Naive B cell (primary cell): ENCODE measurements at regions not wholly inside any gene's neighbourhood (a gene's known extent, or its start where the extent isn't known, plus 50 kb on each side); places are given as distances from the start of the nearest gene placed in this dataset.

Experiments used
- ATAC-seq, 2 donors: fragments of 150-1000 bp; cut with Tn5 transposase; 2 replicates each; pipeline ENCODE4 v1.10.0; 2021; ENCODE audit warnings: low read depth in 2 of 2, mild to moderate bottlenecking in 2 of 2, moderate library complexity in 2 of 2
- DNase-seq: peaks from one replicate; pipeline ENCODE4 v3.0.0; 2022
- H3K27ac Mint-ChIP-seq, 6 donors: one replicate each; pipeline ENCODE4 v1.8.0; 2020 to 2022; ENCODE audit warnings: mild to moderate bottlenecking in 6 of 6, mixed read lengths in 6 of 6, moderate library complexity in 5 of 6, inconsistent platforms in 2 of 6
- H3K27me3 Mint-ChIP-seq, 3 donors: one replicate each; pipeline ENCODE4 v1.8.0; 2021 to 2022; ENCODE audit warnings: mixed read lengths in 3 of 3, mild to moderate bottlenecking in 1 of 3
- H3K36me3 Mint-ChIP-seq, 2 donors: one replicate each; pipeline ENCODE4 v1.8.0; 2020 to 2022; ENCODE audit warnings: mixed read lengths in 2 of 2, inconsistent platforms in 1 of 2, mild to moderate bottlenecking in 1 of 2
- H3K4me1 Mint-ChIP-seq, 3 donors: one replicate each; pipeline ENCODE4 v1.8.0; 2020 to 2022; ENCODE audit warnings: mixed read lengths in 3 of 3, inconsistent platforms in 1 of 3, mild to moderate bottlenecking in 1 of 3, moderate library complexity in 1 of 3
- H3K4me3 Mint-ChIP-seq, 8 donors: one replicate each; pipeline ENCODE4 v1.8.0; 2020 to 2022; ENCODE audit warnings: mild to moderate bottlenecking in 8 of 8, mixed read lengths in 8 of 8, moderate library complexity in 8 of 8, inconsistent platforms in 2 of 8
- H3K9me3 Mint-ChIP-seq, 7 donors: one replicate each; pipeline ENCODE4 v1.8.0; 2020 to 2022; ENCODE audit warnings: mixed read lengths in 7 of 7, mild to moderate bottlenecking in 5 of 7, inconsistent platforms in 2 of 7, moderate library complexity in 1 of 7

DNA sequence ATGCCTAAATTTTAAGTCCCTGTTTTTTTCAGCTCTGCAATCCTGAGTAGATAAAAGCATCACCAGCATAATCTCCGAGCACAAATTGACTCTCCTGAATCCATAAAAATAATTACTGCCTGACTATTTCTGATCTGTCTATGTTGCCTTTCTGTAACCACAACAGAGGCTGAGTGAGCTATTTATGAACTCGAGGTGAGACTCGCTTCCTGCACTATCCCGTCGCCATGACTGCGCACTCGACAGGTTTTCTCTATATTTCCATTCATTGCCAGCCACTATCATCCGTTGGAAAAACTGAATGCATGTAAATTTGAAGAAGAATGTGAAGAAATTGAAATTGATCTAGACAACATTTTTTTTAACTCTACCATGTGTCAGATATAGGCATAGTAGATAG lies 897.2 kb downstream of the ADGRL2 start:
- DNase-seq = no peak
- no peaks in the 10 kb centered on the region for H3K9me3 Mint-ChIP-seq
- no peaks in the 10 kb centered on the region for H3K4me1 Mint-ChIP-seq
- no peak for ATAC-seq
- H3K27me3 Mint-ChIP-seq = no peaks in the 10 kb centered on the region
- no peak overlapping the region for H3K4me3 Mint-ChIP-seq
- no peaks in the 10 kb centered on the region for H3K36me3 Mint-ChIP-seq
- H3K27ac Mint-ChIP-seq = no peak overlapping the region

GRCh38 chr1:82695443-82695842 lies 894.7 kb downstream of the ADGRL2 start:
- H3K4me3 Mint-ChIP-seq = no peak overlapping the region
- H3K9me3 Mint-ChIP-seq = peaks cover 0 to 5% (median 0%) of the 10 kb centered on the region in 7 donors
- ATAC-seq (no peak), DNase-seq (no peak)
- H3K27me3 Mint-ChIP-seq = no peaks in the 10 kb centered on the region
- no peaks in the 10 kb centered on the region for H3K4me1 Mint-ChIP-seq
- H3K36me3 Mint-ChIP-seq = no peaks in the 10 kb centered on the region
- H3K27ac Mint-ChIP-seq = no peak overlapping the region

DNA sequence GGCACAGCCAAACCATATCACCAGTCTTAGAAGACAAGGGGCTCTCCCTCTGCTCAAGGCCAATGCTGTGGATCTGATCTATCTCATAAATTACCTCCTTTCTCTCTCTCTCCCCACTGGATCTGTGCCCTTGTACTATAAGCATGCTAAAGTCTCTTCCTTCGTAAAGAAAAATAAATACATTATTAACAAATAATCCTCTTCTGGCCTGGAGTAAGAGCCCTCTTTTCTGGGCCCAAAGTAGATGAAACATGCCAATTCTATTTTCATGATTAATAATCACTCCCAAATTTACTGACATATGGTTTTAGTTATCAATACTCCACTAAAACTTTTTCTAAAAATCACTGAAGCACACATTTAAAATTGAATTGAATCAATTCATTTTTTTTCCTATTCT lies 889.7 kb downstream of the ADGRL2 start:
- Mint-ChIP-seq H3K4me1 (no peaks in the 10 kb centered on the region), H3K36me3 (peaks cover 0 to 6% of the 10 kb centered on the region in 2 donors), H3K27ac (no peak overlapping the region), H3K9me3 (peaks cover 8 to 32% (median 11%) of the 10 kb centered on the region in 7 donors), H3K27me3 (no peaks in the 10 kb centered on the region), H3K4me3 (no peak overlapping the region)
- DNase-seq (no peak), ATAC-seq (no peak)

- ATAC-seq = no peak
- Mint-ChIP-seq H3K27ac (no peak overlapping the region), H3K9me3 (peaks cover 8 to 32% (median 11%) of the 10 kb centered on the region in 7 donors)
Observed at GRCh38 chr1:82689217-82689616, 888.5 kb downstream of the ADGRL2 start.

GRCh38 chr1:82686774-82687173 lies 886.0 kb downstream of the ADGRL2 start:
- H3K4me1 Mint-ChIP-seq = no peaks in the 10 kb centered on the region
- H3K36me3 Mint-ChIP-seq = peaks cover 0 to 6% of the 10 kb centered on the region in 2 donors
- no peaks in the 10 kb centered on the region for H3K27me3 Mint-ChIP-seq
- DNase-seq = no peak
- H3K9me3 Mint-ChIP-seq = peaks cover 8 to 32% (median 14%) of the 10 kb centered on the region in 7 donors
- no peak overlapping the region for H3K27ac Mint-ChIP-seq
- no peak overlapping the region for H3K4me3 Mint-ChIP-seq
- ATAC-seq = no peak

More at GRCh38 chr1:82689217-82689616, 888.5 kb downstream of the ADGRL2 start:
- Mint-ChIP-seq H3K4me3 (no peak overlapping the region), H3K27me3 (no peaks in the 10 kb centered on the region), H3K4me1 (no peaks in the 10 kb centered on the region), H3K36me3 (peaks cover 0 to 6% of the 10 kb centered on the region in 2 donors)
- no peak for DNase-seq

DNA sequence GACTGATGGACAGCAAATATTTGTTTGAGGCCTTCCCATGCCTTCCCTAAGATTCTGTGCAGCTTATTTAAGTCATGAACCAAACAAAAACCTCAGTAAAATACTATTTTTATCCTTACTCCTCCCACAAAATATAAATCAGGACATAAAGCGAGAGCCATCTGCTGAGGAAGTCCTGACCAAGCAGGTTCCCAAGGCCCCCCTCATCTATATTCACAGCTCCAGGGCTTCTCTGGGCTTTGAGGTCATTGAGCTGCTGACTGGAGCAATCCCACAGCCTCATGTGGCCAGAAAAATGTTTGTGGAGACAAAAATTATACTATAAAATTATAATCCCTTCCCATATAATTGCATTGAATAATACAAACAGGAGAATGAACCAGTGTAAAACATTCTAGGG lies 846.2 kb downstream of the ADGRL2 start:
- Mint-ChIP-seq H3K9me3 (peaks cover 0 to 1% (median 0%) of the 10 kb centered on the region in 7 donors), H3K36me3 (no peaks in the 10 kb centered on the region), H3K4me1 (no peaks in the 10 kb centered on the region)

GRCh38 chr1:82646336-82646735 lies 845.6 kb downstream of the ADGRL2 start:
- no peaks in the 10 kb centered on the region for H3K4me1 Mint-ChIP-seq
- no peak for ATAC-seq
- H3K36me3 Mint-ChIP-seq = no peaks in the 10 kb centered on the region
- no peaks in the 10 kb centered on the region for H3K27me3 Mint-ChIP-seq
- H3K4me3 Mint-ChIP-seq = no peak overlapping the region
- DNase-seq = no peak
- peaks cover 0 to 1% (median 0%) of the 10 kb centered on the region in 7 donors for H3K9me3 Mint-ChIP-seq
- no peak overlapping the region for H3K27ac Mint-ChIP-seq

More for the DNA sequence above, 846.2 kb downstream of the ADGRL2 start:
- Mint-ChIP-seq H3K4me3 (no peak overlapping the region), H3K27me3 (no peaks in the 10 kb centered on the region), H3K27ac (no peak overlapping the region)
- no peak for DNase-seq
- no peak for ATAC-seq

DNA sequence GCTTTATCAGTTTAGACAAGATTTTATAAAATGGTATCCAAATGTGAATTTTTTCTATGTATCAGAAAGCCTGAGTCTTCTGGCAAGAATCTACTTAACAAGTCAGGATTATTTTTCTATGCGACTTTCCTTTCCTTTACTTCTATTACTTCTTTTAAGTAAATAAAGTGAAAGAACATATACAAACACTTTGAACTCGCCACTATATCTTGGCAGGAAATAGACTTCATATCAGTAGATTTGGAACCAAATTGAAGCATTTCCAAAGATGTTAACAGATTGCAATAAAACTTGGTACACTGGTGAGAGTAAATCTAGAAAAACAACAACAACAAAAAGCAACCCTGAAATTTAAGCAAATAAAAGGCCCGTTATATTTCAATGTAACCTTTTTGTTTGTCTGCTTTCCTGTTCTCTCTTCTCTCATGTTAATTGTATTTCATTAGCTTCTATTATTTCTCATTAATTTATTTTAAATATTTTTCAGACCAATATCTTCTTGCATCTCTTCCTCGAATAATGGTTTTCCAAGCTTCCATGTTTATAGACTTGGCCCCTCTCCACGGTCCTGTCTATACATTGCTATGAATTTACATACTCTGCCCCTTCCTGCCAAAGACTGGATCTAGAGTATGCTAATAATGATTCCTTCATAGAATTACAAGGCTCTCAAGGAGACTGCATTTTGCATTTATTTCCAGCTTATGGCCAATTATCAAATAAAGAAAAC lies 843.6 kb downstream of the ADGRL2 start:
- Mint-ChIP-seq H3K4me3 (no peak overlapping the region), H3K27ac (no peak overlapping the region), H3K36me3 (no peaks in the 10 kb centered on the region), H3K27me3 (no peaks in the 10 kb centered on the region), H3K9me3 (peaks cover 0 to 1% (median 0%) of the 10 kb centered on the region in 7 donors), H3K4me1 (no peaks in the 10 kb centered on the region)
- ATAC-seq (no peak), DNase-seq (no peak)

DNA sequence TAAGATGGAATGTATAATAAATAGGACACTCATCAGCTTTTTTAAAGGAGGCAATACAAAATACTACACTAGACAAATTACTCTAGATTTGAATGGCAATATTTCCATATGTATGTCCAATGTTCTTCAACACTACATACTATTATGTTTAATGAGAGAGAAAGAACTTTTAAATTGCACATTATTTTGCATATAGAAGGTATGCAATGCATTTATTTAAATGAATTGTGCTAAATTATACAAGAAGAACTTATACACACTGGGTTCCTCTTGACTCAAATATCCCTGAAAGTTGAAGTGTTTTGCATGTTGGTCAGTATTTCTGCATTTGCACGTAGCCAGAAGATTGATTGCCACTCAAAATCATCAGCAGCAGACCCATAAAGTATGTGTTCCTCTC lies 839.6 kb downstream of the ADGRL2 start:
- no peak overlapping the region for H3K27ac Mint-ChIP-seq
- no peaks in the 10 kb centered on the region for H3K27me3 Mint-ChIP-seq
- H3K9me3 Mint-ChIP-seq = no peaks in the 10 kb centered on the region
- ATAC-seq (no peak), DNase-seq (no peak)
- no peak overlapping the region for H3K4me3 Mint-ChIP-seq
- no peaks in the 10 kb centered on the region for H3K4me1 Mint-ChIP-seq
- H3K36me3 Mint-ChIP-seq = no peaks in the 10 kb centered on the region

DNA sequence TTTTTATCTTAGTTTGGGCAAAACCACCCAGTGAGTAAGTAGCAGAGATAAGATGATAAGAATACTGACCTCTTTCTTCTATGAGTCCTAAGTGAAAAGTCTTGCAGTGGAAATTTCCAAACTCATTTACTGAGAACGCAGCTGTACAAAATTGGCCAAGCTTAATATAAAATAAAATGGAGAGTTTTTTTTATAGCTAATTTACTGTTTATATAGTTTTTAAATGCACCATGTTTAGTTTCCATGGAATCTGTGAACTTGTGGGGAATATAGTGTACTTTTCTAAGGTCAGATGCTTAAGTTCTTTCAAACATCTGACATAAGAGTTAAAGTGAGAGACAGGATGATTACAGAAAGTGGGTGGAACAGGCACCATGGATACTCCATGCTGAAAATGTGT lies 833.5 kb downstream of the ADGRL2 start:
- DNase-seq = no peak
- Mint-ChIP-seq H3K36me3 (no peaks in the 10 kb centered on the region), H3K4me3 (no peak overlapping the region), H3K27ac (no peak overlapping the region), H3K4me1 (no peaks in the 10 kb centered on the region), H3K9me3 (no peaks in the 10 kb centered on the region), H3K27me3 (no peaks in the 10 kb centered on the region)
- no peak for ATAC-seq

GRCh38 chr1:82632155-82632554 lies 831.4 kb downstream of the ADGRL2 start:
- H3K27ac Mint-ChIP-seq = no peak overlapping the region
- H3K4me3 Mint-ChIP-seq = no peak overlapping the region

DNA sequence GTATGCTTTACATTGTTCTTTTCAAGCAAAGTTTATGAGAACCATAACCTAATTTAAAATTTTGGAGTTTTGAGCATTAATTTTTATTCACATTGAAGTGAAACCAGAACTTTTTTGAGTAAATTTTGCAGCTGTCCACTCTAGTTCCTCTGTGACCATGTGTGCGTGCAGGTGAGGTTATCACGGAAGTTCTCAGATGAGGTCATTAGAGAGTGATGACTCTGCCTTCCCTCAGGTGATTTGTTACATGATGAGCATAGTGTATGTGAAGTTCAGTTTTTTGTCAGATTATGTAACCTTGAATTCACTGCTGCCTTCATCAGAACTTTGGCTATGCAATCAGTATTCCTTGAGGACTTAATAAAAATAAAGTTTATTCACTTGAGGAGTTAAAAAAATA lies 828.2 kb downstream of the ADGRL2 start:
- Mint-ChIP-seq H3K9me3 (peaks cover 2 to 16% (median 5%) of the 10 kb centered on the region in 7 donors), H3K27me3 (no peaks in the 10 kb centered on the region), H3K36me3 (no peaks in the 10 kb centered on the region), H3K4me3 (no peak overlapping the region), H3K4me1 (peaks cover 0 to 3% (median 0%) of the 10 kb centered on the region in 3 donors), H3K27ac (no peak overlapping the region)
- DNase-seq (no peak), ATAC-seq (no peak)

More at GRCh38 chr1:82632155-82632554, 831.4 kb downstream of the ADGRL2 start:
- H3K9me3 Mint-ChIP-seq = peaks cover 0 to 6% (median 0%) of the 10 kb centered on the region in 7 donors
- no peaks in the 10 kb centered on the region for H3K27me3 Mint-ChIP-seq
- H3K36me3 Mint-ChIP-seq = no peaks in the 10 kb centered on the region
- ATAC-seq (no peak), DNase-seq (no peak)
- peaks cover 0 to 3% (median 0%) of the 10 kb centered on the region in 3 donors for H3K4me1 Mint-ChIP-seq

DNA sequence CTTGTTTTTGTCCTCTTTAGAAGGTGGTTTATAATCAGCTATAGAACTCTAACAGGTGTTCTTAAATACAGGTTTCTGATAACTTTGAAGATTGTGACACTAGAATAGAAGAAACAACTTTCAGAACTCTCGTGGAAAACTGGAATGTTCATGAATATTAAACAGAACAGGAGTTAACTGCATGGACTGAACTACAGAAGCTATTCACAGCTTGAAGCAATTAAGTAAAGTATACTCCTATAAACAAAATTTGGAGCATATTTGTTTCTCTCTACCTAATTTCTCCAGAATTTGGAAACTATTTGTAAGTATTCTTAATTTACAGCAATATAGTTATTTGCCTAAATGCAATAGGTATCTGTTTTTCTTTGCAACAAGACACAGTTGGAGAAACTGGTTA lies 824.8 kb downstream of the ADGRL2 start:
- no peak for ATAC-seq
- H3K27me3 Mint-ChIP-seq = no peaks in the 10 kb centered on the region
- no peaks in the 10 kb centered on the region for H3K36me3 Mint-ChIP-seq
- H3K9me3 Mint-ChIP-seq = peaks cover 3 to 21% (median 6%) of the 10 kb centered on the region in 7 donors
- H3K4me3 Mint-ChIP-seq = no peak overlapping the region
- no peak overlapping the region for H3K27ac Mint-ChIP-seq
- DNase-seq = no peak
- peaks cover 0 to 3% (median 0%) of the 10 kb centered on the region in 3 donors for H3K4me1 Mint-ChIP-seq

GRCh38 chr1:82621076-82621475 lies 820.3 kb downstream of the ADGRL2 start:
- ATAC-seq (no peak), DNase-seq (no peak)
- no peak overlapping the region for H3K27ac Mint-ChIP-seq
- no peak overlapping the region for H3K4me3 Mint-ChIP-seq
- H3K27me3 Mint-ChIP-seq = no peaks in the 10 kb centered on the region
- H3K4me1 Mint-ChIP-seq = no peaks in the 10 kb centered on the region
- H3K9me3 Mint-ChIP-seq = peaks cover 0 to 15% (median 3%) of the 10 kb centered on the region in 7 donors
- H3K36me3 Mint-ChIP-seq = no peaks in the 10 kb centered on the region
